ENCODE measurements at regions not wholly inside any gene's neighbourhood (a gene's known extent, or its start where the extent isn't known, plus 50 kb on each side); places are given as distances from the start of the nearest gene placed in this dataset.
"Not testable (repeated sequence)": the region's sequence is repeated elsewhere in the genome, so short reads cannot be mapped to it uniquely, and the experiment has no call there.

GRCh38 chr4:158051401-158052235, 121.2 kb downstream of the GASK1B start:
- no peak for DNase-seq

- DNase-seq, result no peak
Measured at GRCh38 chr4:158050942-158051341, 121.9 kb downstream of the GASK1B start.

GRCh38 chr4:158046345-158046744, 126.5 kb downstream of the GASK1B start:
- DNase-seq, result no peak

- DNase-seq, result no peak
Measured at GRCh38 chr4:158043971-158044618, 128.7 kb downstream of the GASK1B start.

GRCh38 chr4:158042591-158043030, 130.2 kb downstream of the GASK1B start:
- no peak for DNase-seq

GRCh38 chr4:158038718-158039117, 134.1 kb downstream of the GASK1B start:
- DNase-seq, result no peak

- DNase-seq, result no peak
Measured at GRCh38 chr4:158036998-158037397, 135.8 kb downstream of the GASK1B start.

- DNase-seq, result no peak
Measured at GRCh38 chr4:158035662-158036195, 137.1 kb downstream of the GASK1B start.

GRCh38 chr4:158033416-158034120, 139.3 kb downstream of the GASK1B start:
- no peak for DNase-seq

- DNase-seq, result no peak
Measured at GRCh38 chr4:158032733-158033415, 140.0 kb downstream of the GASK1B start.

GRCh38 chr4:158028381-158028780, 144.4 kb downstream of the GASK1B start:
- DNase-seq, result not testable (repeated sequence)

GRCh38 chr4:158025131-158025530, 147.7 kb downstream of the GASK1B start:
- DNase-seq, result no peak

- no peak for DNase-seq
Measured at GRCh38 chr4:158020734-158021346, 152.0 kb downstream of the GASK1B start.

GRCh38 chr4:158020176-158020575, 152.6 kb downstream of the GASK1B start:
- DNase-seq, result no peak

GRCh38 chr4:158018831-158019230, 154.0 kb downstream of the GASK1B start:
- no peak for DNase-seq

GRCh38 chr4:158018221-158018830, 154.5 kb downstream of the GASK1B start:
- no peak for DNase-seq

GRCh38 chr4:158016511-158016910, 156.3 kb downstream of the GASK1B start:
- no peak for DNase-seq

- no peak for DNase-seq
Measured at GRCh38 chr4:158015241-158015640, 157.6 kb downstream of the GASK1B start.

GRCh38 chr4:158013858-158014257, 159.0 kb downstream of the GASK1B start:
- DNase-seq, result no peak

GRCh38 chr4:158010361-158010760, 162.5 kb downstream of the GASK1B start:
- no peak for DNase-seq

GRCh38 chr4:158008551-158009218, 164.1 kb downstream of the GASK1B start:
- DNase-seq, result no peak

All from NCI-H146 (cell line).